ENCODE measurements at regions not wholly inside any gene's neighbourhood (a gene's known extent, or its start where the extent isn't known, plus 50 kb on each side); places are given as distances from the start of the nearest gene placed in this dataset.

- no peak overlapping the region for H3K27ac ChIP-seq (ENCODE audit: extremely low read length, insufficient read depth, low read length)
- no peaks in the 10 kb centered on the region; a peak in 1 of 5 replicates for H3K27me3 ChIP-seq (ENCODE audit: control insufficient read depth in 1 of 2, insufficient read depth in 2 of 2, low read length in 2 of 2)
- ChIA-PET CTCF (ENCODE audit: low intra/inter-chr PET ratio, low total read pairs) (no interaction called here), POLR2A (no interaction called here)
- 46% methylated on average over 2 of the region's 2 CpGs for WGBS (ENCODE audit: low lambda C conversion rate)
- intact Hi-C loops (cut with micrococcal nuclease; ENCODE audit: unreplicated experiment) (no loop called here), in situ Hi-C loops (cut with HindIII; ENCODE audit: extremely low pct_ligation_motif_present, low pct_unique_long_range_greater_than_20kb) (no loop called here)
- no peaks in the 10 kb centered on the region for H4K20me1 ChIP-seq (ENCODE audit: insufficient read depth, low read length)
- no peak overlapping the region for H2AFZ ChIP-seq (ENCODE audit: low read length)
- H3K36me3 ChIP-seq (replicated peaks in 1 of 2; ENCODE audit: control insufficient read depth in 1 of 2, insufficient read depth in 2 of 2, low read length in 2 of 2), result no peaks in the 10 kb centered on the region
- H3K4me1 ChIP-seq (ENCODE audit: insufficient read depth, low read length), result peaks cover 32% of the 10 kb centered on the region
- DNase-seq (ENCODE audit: low spot score) (no peak), ATAC-seq (no peak), FAIRE-seq (no peak)
- H3K4me3 ChIP-seq (replicated peaks in 1 of 3; ENCODE audit: insufficient read depth in 1 of 3, low read depth in 2 of 3, low read length in 3 of 3), result no peak overlapping the region
- no peaks in the 10 kb centered on the region for H3K9me3 ChIP-seq (ENCODE audit: low read length)
- no peaks in the 10 kb centered on the region for H3K79me2 ChIP-seq (ENCODE audit: insufficient read depth, low read length)
- BruUV-seq (replicated peaks), result no TSS peak
- no peak overlapping the region for H3K4me2 ChIP-seq (ENCODE audit: low read depth, low read length)
- H3K9ac ChIP-seq (ENCODE audit: insufficient read depth, low read depth, low read length), result no peak overlapping the region
- TF ChIP-seq MZF1 (CRISPR knock-in tag; IDR thresholded peaks at IDR 0.05; ENCODE audit: borderline replicate concordance) (no peak), ZNF761 (CRISPR knock-in tag; conservative IDR thresholded peaks at IDR 0.05) (no peak), WIZ (CRISPR knock-in tag; IDR thresholded peaks at IDR 0.05) (no peak), ZFP36 (IDR thresholded peaks at IDR 0.05; ENCODE audit: borderline replicate concordance, low read depth, low read length, partially characterized antibody) (no peak), ZNF496 (CRISPR knock-in tag; IDR thresholded peaks at IDR 0.05; ENCODE audit: insufficient replicate concordance) (no peak), ZBTB44 (CRISPR knock-in tag; IDR thresholded peaks at IDR 0.05) (no peak), YEATS2 (CRISPR knock-in tag; IDR thresholded peaks at IDR 0.05; ENCODE audit: borderline replicate concordance) (no peak), ZNF710 (CRISPR knock-in tag; IDR thresholded peaks at IDR 0.05; ENCODE audit: borderline replicate concordance) (no peak), PRMT3 (CRISPR knock-in tag; IDR thresholded peaks at IDR 0.05; ENCODE audit: borderline replicate concordance, low read depth) (no peak), TOPORS (CRISPR knock-in tag; IDR thresholded peaks at IDR 0.05) (no peak), PAWR (CRISPR knock-in tag; IDR thresholded peaks at IDR 0.05; ENCODE audit: borderline replicate concordance) (no peak)
- TF ChIP-seq, protein P1, sequence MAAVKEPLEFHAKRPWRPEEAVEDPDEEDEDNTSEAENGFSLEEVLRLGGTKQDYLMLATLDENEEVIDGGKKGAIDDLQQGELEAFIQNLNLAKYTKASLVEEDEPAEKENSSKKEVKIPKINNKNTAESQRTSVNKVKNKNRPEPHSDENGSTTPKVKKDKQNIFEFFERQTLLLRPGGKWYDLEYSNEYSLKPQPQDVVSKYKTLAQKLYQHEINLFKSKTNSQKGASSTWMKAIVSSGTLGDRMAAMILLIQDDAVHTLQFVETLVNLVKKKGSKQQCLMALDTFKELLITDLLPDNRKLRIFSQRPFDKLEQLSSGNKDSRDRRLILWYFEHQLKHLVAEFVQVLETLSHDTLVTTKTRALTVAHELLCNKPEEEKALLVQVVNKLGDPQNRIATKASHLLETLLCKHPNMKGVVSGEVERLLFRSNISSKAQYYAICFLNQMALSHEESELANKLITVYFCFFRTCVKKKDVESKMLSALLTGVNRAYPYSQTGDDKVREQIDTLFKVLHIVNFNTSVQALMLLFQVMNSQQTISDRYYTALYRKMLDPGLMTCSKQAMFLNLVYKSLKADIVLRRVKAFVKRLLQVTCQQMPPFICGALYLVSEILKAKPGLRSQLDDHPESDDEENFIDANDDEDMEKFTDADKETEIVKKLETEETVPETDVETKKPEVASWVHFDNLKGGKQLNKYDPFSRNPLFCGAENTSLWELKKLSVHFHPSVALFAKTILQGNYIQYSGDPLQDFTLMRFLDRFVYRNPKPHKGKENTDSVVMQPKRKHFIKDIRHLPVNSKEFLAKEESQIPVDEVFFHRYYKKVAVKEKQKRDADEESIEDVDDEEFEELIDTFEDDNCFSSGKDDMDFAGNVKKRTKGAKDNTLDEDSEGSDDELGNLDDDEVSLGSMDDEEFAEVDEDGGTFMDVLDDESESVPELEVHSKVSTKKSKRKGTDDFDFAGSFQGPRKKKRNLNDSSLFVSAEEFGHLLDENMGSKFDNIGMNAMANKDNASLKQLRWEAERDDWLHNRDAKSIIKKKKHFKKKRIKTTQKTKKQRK (IDR thresholded peaks at IDR 0.05; ENCODE audit: low read length), result no peak
- TF ChIP-seq, protein P2, sequence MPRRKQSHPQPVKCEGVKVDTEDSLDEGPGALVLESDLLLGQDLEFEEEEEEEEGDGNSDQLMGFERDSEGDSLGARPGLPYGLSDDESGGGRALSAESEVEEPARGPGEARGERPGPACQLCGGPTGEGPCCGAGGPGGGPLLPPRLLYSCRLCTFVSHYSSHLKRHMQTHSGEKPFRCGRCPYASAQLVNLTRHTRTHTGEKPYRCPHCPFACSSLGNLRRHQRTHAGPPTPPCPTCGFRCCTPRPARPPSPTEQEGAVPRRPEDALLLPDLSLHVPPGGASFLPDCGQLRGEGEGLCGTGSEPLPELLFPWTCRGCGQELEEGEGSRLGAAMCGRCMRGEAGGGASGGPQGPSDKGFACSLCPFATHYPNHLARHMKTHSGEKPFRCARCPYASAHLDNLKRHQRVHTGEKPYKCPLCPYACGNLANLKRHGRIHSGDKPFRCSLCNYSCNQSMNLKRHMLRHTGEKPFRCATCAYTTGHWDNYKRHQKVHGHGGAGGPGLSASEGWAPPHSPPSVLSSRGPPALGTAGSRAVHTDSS (CRISPR knock-in tag; conservative IDR thresholded peaks at IDR 0.05), result no peak
- TF ChIP-seq, protein P3, sequence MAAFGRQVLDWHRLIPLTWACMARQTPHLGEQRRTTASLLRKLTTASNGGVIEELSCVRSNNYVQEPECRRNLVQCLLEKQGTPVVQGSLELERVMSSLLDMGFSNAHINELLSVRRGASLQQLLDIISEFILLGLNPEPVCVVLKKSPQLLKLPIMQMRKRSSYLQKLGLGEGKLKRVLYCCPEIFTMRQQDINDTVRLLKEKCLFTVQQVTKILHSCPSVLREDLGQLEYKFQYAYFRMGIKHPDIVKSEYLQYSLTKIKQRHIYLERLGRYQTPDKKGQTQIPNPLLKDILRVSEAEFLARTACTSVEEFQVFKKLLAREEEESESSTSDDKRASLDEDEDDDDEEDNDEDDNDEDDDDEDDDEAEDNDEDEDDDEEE (CRISPR knock-in tag; IDR thresholded peaks at IDR 0.05), result no peak
Observed at GRCh38 chr1:168910403-168910802, 181.4 kb upstream of the DPT start.
